ENCODE measurements at regions not wholly inside any gene's neighbourhood (a gene's known extent, or its start where the extent isn't known, plus 50 kb on each side); places are given as distances from the start of the nearest gene placed in this dataset.
"Not testable (repeated sequence)": the region's sequence is repeated elsewhere in the genome, so short reads cannot be mapped to it uniquely, and the experiment has no call there.

GRCh38 chr12:9428856-9429255 lies 178.9 kb downstream of the KLRB1 start:
- TF ChIP-seq, protein P1, sequence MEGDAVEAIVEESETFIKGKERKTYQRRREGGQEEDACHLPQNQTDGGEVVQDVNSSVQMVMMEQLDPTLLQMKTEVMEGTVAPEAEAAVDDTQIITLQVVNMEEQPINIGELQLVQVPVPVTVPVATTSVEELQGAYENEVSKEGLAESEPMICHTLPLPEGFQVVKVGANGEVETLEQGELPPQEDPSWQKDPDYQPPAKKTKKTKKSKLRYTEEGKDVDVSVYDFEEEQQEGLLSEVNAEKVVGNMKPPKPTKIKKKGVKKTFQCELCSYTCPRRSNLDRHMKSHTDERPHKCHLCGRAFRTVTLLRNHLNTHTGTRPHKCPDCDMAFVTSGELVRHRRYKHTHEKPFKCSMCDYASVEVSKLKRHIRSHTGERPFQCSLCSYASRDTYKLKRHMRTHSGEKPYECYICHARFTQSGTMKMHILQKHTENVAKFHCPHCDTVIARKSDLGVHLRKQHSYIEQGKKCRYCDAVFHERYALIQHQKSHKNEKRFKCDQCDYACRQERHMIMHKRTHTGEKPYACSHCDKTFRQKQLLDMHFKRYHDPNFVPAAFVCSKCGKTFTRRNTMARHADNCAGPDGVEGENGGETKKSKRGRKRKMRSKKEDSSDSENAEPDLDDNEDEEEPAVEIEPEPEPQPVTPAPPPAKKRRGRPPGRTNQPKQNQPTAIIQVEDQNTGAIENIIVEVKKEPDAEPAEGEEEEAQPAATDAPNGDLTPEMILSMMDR (IDR thresholded peaks at IDR 0.05; ENCODE audit: poor library complexity, severe bottlenecking): not testable (repeated sequence)
- TF ChIP-seq, protein P2, sequence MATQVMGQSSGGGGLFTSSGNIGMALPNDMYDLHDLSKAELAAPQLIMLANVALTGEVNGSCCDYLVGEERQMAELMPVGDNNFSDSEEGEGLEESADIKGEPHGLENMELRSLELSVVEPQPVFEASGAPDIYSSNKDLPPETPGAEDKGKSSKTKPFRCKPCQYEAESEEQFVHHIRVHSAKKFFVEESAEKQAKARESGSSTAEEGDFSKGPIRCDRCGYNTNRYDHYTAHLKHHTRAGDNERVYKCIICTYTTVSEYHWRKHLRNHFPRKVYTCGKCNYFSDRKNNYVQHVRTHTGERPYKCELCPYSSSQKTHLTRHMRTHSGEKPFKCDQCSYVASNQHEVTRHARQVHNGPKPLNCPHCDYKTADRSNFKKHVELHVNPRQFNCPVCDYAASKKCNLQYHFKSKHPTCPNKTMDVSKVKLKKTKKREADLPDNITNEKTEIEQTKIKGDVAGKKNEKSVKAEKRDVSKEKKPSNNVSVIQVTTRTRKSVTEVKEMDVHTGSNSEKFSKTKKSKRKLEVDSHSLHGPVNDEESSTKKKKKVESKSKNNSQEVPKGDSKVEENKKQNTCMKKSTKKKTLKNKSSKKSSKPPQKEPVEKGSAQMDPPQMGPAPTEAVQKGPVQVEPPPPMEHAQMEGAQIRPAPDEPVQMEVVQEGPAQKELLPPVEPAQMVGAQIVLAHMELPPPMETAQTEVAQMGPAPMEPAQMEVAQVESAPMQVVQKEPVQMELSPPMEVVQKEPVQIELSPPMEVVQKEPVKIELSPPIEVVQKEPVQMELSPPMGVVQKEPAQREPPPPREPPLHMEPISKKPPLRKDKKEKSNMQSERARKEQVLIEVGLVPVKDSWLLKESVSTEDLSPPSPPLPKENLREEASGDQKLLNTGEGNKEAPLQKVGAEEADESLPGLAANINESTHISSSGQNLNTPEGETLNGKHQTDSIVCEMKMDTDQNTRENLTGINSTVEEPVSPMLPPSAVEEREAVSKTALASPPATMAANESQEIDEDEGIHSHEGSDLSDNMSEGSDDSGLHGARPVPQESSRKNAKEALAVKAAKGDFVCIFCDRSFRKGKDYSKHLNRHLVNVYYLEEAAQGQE (IDR thresholded peaks at IDR 0.05; ENCODE audit: borderline replicate concordance): not testable (repeated sequence)
- TF ChIP-seq RAD21 (conservative IDR thresholded peaks at IDR 0.05): not testable (repeated sequence)
